ENCODE measurements at regions not wholly inside any gene's neighbourhood (a gene's known extent, or its start where the extent isn't known, plus 50 kb on each side); places are given as distances from the start of the nearest gene placed in this dataset.
"Not testable (repeated sequence)": the region's sequence is repeated elsewhere in the genome, so short reads cannot be mapped to it uniquely, and the experiment has no call there.

DNA sequence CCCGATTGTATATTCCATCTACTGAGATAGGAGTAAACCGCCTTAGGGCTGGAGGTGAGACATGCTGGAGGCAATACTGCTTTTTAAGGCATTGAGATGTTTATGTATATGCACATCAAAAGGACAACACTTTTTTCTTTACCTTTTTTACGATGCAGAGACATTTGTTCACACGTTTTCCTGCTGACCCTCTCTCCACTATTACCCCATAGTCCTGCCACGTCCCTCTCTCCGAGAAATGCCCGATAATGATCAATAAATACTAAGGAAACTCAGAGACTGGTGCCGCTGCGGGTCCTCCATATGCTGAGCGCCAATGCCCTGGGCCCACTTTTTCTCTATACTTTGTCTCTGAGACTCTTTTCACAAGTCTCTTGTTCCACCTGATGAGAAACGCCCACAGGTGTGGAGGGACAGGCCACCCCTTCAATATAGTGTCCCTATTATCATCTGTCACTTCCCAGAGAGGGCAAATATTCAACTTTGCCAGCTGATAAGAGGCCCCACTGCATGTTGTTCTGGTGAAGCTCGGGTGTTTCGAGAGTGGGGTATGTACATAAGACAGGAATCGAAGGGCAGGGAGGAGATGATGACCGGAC lies 4203.5 kb upstream of the OR11H1 start:
- not testable (repeated sequence) for TF ChIP-seq CTCF (conservative IDR thresholded peaks at IDR 0.05); EZH2 (IDR thresholded peaks at IDR 0.05; ENCODE audit: low read depth)
